Ecto neural progenitor cell (in vitro differentiated cells): ENCODE measurements at regions not wholly inside any gene's neighbourhood (a gene's known extent, or its start where the extent isn't known, plus 50 kb on each side); places are given as distances from the start of the nearest gene placed in this dataset.

Experiments
- DNase-seq: peaks from one replicate; pipeline ENCODE4 v3.0.0-alpha.2; 2018; ENCODE audit warnings: low spot score

DNA sequence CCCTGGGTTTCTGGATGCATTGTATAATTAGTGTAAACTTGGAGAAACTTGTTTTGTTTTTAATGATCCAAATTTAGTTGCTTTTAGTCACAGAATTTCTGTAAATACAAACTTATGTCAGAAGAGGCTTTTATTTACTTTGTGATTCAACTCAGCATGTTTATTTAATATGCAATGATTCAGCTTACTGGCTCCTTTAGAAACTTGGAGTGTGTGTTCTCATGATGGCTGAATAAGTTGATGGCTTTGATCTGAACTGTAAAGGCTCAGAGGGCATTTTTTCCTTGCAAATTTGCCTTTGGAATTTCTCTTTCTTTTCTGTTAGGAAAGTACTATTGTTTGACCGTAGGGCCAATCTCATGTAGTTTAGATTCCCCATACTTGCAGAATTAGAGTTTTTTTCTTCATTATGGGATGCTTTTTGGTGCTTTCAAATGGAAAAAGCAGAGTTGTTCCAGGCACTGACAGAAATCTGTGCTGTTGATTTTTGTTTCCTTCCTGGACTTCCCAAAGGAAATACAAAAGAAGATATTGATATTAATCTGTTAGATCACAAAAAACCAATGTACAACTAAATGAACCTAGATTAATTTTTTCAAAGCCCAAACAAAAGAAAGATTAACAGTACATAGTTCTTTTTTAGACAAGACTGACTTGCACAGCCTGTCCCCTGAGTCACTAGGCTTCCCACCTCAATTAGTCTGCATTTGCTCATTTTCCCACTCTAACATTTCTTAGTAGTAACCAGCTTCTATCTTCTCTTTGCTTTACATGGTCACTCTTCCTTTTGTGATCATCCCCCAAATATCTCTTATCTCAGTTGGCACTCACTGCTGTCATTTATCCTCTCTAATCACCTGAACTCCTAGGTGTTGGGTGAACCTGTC, 96.8 kb upstream of the AGR3 start:
- no peak for DNase-seq

DNA sequence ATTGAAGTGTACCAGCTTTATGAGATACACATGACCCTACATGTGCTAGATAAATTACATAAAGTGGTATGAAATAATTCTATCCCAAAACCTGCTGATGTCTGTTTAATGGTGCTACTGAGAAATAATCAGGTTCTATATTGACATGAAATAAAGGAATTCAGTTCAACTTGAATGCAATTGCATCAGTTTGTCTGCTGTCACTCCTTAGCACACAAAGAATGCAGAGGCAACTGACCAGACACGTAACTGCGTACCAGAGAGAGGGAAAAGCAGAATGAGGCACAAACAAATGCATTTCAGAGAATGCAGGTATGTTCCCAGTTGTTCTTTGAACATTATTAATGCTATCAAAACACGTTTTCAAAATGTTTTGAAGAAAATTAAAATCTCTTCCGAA, 98.8 kb upstream of the AGR3 start:
- no peak for DNase-seq

GRCh38 chr7:16982640-16983350, 101.0 kb upstream of the AGR3 start:
- no peak for DNase-seq

DNA sequence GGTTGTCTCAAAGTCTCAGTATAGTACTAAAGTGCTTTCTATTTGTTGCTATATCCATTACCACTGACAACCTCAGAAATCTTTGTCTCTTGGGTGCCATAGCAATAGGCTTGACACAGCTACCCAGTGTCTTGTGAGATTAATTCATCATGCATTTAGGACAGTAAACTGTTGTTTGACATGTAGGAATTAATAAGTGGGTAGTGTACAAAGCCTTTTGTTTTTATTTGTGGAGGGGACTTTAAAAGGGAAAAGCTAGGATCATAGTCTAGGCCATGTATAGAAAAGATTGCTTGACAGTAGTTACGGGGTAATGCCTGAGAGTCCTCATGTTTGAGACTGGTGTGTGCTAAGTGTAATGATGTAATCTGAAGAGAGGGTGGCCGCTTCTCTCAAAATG, 102.6 kb upstream of the AGR3 start:
- no peak for DNase-seq

DNA sequence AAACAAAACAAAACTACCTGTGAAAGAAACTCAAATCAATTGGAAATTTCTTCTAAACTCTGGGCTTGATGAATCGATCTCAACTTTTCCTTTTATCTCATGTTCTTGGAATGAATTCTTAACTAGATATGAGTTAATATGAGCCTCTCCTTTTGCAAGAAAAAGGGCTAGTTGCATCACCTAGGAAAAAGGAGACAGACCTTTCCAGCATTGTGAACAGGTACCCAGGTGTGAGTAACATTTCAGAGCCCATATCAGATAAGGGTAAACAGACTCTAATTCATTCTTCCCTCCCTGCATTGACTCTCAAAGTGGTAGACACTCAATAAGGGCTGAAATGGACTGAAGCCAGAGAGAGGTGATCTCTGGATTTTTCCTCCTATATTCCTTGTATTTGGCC, 103.8 kb upstream of the AGR3 start:
- DNase-seq = no peak

DNA sequence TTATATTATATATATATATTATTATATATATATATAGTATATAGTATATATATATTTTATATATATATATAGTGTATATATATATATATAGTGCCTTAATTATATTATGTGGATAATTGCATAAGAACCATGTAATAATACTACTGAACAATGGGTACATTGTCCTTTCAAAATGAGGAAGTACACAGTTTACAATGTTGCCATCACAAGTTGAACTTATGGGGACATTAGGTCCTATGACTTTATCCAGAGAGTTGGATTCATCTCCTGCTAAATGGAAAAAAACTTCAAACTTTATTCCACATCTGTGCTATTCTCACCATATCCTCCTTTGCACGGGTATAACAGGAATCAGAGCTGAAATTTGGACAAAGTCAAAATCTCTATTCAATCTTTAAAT, 105.0 kb upstream of the AGR3 start:
- no peak for DNase-seq

- no peak for DNase-seq
Observed at GRCh38 chr7:16989811-16990413, 108.1 kb upstream of the AGR3 start.

GRCh38 chr7:16991551-16991950, 109.8 kb upstream of the AGR3 start:
- no peak for DNase-seq

DNA sequence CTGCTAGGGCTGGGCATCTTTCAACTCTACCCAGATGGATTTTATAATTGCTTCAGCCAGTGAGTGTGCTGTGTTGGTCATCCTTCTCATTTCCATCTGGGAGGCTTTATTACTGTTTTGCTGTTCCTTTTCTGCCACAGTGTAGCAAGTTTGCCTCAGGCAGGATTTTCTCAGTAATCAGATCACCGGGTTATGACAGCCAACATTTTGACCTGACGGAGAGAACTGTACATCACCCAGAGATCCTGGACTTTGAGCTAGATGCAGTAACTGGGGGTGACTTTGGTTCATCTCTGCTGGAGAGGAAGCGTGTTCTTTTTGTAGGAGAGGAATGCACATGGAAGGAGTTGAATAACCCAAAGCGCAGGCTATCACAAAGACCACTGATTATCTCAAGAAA, 111.8 kb upstream of the AGR3 start:
- DNase-seq = no peak

GRCh38 chr7:16998481-16999051, 116.8 kb upstream of the AGR3 start:
- DNase-seq = no peak

- no peak for DNase-seq
Observed at GRCh38 chr7:16999541-17000267, 117.9 kb upstream of the AGR3 start.

- no peak for DNase-seq
Observed at GRCh38 chr7:17005271-17005670, 123.5 kb upstream of the AGR3 start.

DNA sequence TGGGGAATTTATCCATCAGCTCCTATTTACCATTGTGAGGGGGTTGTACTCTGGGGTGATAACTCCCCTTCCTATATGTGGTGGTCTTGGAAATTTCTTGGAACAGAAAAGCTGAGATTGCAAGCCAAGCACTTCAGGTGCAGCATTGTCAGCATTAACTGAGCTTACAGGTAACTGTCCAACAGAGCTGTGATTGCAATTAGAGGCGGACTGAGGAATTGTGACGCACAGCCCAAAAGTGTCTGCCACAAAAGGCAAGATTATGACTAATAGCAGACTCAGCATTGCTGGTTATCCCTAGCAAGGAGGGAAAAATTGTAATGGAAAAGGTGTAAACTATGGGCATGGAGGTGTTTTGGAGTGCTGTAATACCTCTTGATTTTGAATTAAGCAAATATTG, 126.1 kb upstream of the AGR3 start:
- DNase-seq = no peak

GRCh38 chr7:17009007-17009719, 127.4 kb upstream of the AGR3 start:
- no peak for DNase-seq

- DNase-seq = no peak
Observed at GRCh38 chr7:17009933-17010332, 128.2 kb upstream of the AGR3 start.

DNA sequence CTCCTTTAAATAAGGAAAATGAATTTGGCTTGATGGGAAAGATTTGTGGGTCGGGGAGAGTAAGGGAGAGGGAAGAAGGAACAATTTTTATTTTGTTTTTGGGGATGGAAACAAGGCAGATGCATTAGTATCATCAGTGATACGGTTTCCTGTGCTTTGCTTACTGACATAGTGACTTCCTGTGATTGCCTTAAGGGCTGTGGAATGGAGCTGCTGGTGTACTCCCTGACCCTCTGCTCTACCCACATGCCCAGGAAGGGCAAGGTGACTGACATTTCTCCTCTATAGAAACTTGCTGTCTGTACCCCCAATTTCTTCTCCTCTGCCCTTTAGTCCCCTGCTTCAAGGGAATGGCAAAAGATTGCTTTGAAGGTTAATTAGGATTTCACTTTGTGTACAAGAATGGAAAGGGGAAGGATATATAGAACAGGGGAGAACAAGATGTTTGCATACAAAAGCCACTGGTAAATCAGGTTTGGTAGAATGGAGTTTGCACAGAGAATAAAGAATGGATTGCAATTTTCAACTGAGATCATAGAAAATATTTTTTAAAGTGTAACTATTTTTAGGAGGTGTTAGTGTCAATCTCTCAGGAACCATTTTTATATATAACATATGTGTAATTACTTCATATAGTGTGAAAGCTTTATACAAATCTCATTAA, 129.0 kb upstream of the AGR3 start:
- no peak for DNase-seq

DNA sequence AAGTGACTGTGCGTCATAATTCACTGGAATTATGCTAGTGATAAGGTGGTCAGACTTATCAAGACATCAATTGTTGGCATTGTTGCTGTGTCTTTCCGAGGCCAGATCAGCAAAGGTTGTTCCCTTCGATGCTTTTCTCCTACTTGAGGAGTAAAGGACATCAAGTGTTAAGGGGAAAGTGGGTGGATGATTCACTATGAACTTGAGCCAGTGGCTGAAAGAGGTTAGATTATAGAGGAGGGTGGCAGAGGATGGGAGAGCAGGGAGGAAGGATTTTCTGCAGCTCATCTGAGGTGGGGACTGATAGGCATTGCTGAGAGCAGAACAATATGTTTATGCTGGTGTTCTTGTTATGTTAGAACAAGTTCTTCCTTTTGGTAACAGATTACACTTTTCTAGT, 131.4 kb upstream of the AGR3 start:
- DNase-seq = no peak

DNA sequence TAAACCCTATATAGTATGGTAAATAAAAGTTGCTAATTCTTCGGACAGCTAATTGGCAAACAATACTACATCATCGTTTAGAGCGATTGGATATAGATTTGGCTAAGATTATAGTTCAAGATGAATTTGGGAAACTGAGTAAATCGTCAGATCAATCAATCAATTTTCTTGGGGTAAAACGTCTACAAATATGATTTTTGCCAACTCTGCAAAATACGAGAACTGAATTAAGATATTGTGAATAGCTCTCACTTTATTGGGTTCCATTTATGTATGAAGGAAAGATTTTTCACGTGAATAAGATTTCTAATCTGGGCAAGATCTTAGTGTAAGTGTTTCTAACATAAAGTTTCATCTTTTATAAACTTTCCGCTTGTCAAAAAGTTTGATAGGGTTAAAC, 132.9 kb upstream of the AGR3 start:
- DNase-seq = no peak

GRCh38 chr7:17015598-17016031, 133.8 kb upstream of the AGR3 start:
- DNase-seq = no peak

- DNase-seq = no peak
Observed at GRCh38 chr7:17016402-17017010, 134.7 kb upstream of the AGR3 start.
